ENCODE measurements at regions not wholly inside any gene's neighbourhood (a gene's known extent, or its start where the extent isn't known, plus 50 kb on each side); places are given as distances from the start of the nearest gene placed in this dataset.

GRCh38 chr13:99126821-99127220 is 73.8 kb upstream of the UBAC2 start:
- Histone ChIP-seq H3K27ac (ENCODE audit: poor library complexity, severe bottlenecking) (no peak overlapping the region), H3K4me3 (ENCODE audit: severe bottlenecking) (no peak overlapping the region), H3K27me3 (ENCODE audit: insufficient read depth, poor library complexity, severe bottlenecking) (no peaks in the 10 kb centered on the region), H3K36me3 (ENCODE audit: low read depth) (no peaks in the 10 kb centered on the region), H3K4me1 (ENCODE audit: insufficient read depth, poor library complexity, severe bottlenecking) (peaks cover 20% of the 10 kb centered on the region), H3K9me3 (ENCODE audit: severe bottlenecking) (no peaks in the 10 kb centered on the region)
- TF ChIP-seq CTCF (IDR thresholded peaks at IDR 0.05; ENCODE audit: poor library complexity, severe bottlenecking), result no peak
- DNase-seq (ENCODE audit: low spot score) (no peak), ATAC-seq (ENCODE audit: low read depth) (no peak)

DNA sequence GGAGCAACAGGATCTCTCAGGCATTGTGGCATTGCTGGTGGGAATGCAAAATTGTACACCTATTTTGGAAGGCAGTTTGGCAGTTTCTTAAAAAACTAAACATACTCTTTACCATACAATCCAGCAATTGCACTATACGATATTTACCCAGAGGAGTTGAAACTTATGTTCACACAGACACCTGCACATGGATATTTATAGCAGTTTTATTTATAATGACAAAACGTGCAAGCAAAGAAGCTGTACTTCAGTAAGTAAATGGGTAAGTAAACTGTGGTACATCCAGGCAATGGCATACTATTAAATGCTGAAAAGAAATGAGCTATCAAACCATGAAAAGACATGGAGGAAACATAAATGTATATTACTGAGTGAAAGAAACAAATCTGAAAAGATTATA is 71.6 kb upstream of the UBAC2 start:
- peaks cover 15% of the 10 kb centered on the region for H3K4me1 ChIP-seq (ENCODE audit: insufficient read depth, poor library complexity, severe bottlenecking)
- ATAC-seq (ENCODE audit: low read depth) (no peak), DNase-seq (ENCODE audit: low spot score) (no peak)
- no peaks in the 10 kb centered on the region for H3K27me3 ChIP-seq (ENCODE audit: insufficient read depth, poor library complexity, severe bottlenecking)
- H3K4me3 ChIP-seq (ENCODE audit: severe bottlenecking), result no peak overlapping the region
- no peak for TF ChIP-seq CTCF (IDR thresholded peaks at IDR 0.05; ENCODE audit: poor library complexity, severe bottlenecking)
- no peaks in the 10 kb centered on the region for H3K9me3 ChIP-seq (ENCODE audit: severe bottlenecking)
- no peaks in the 10 kb centered on the region for H3K36me3 ChIP-seq (ENCODE audit: low read depth)
- H3K27ac ChIP-seq (ENCODE audit: poor library complexity, severe bottlenecking), result no peak overlapping the region

DNA sequence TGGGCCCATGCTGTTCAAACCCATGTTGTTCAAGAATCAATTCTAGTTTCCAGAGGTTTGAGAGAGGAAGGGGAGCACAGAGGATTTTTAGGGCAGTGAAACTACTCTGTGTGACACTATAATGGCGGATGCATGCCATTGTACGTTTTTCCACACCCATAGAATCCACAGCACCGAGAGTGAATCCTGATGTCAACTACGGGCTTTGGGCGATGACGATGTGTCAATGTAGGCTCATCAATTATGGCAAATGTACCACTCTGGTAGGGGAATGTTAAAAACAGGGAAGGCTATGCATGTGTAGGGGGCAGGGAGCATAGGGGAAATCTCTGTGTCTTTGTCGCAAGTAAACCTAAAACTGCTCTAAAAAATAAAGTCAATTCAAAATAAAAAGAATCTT is 70.7 kb upstream of the UBAC2 start:
- H3K4me1 ChIP-seq (ENCODE audit: insufficient read depth, poor library complexity, severe bottlenecking), result peaks cover 7% of the 10 kb centered on the region
- no peak overlapping the region for H3K27ac ChIP-seq (ENCODE audit: poor library complexity, severe bottlenecking)
- DNase-seq (ENCODE audit: low spot score) (no peak), ATAC-seq (ENCODE audit: low read depth) (no peak)
- no peaks in the 10 kb centered on the region for H3K27me3 ChIP-seq (ENCODE audit: insufficient read depth, poor library complexity, severe bottlenecking)
- no peak for TF ChIP-seq CTCF (IDR thresholded peaks at IDR 0.05; ENCODE audit: poor library complexity, severe bottlenecking)
- H3K36me3 ChIP-seq (ENCODE audit: low read depth), result no peaks in the 10 kb centered on the region
- H3K4me3 ChIP-seq (ENCODE audit: severe bottlenecking), result no peak overlapping the region
- H3K9me3 ChIP-seq (ENCODE audit: severe bottlenecking), result no peaks in the 10 kb centered on the region

DNA sequence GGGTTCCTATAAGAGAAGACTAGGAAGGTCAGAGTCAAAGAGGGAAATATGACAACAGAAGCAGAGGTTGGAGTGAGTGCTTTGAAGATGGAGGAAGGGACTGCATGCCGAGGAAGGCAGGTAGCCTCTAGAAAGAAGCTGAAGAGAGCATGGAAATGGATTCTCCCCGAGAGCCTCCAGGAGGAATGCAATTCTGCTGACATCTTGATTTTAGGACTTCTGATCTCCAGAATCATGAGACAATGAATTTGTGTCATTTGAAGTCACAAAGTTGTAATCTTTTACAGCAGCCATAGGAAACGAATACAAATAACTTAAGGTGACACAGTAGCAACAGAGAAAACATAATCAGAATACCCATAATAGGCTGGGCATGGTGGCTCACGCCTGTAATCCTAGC is 69.2 kb upstream of the UBAC2 start:
- no peaks in the 10 kb centered on the region for H3K36me3 ChIP-seq (ENCODE audit: low read depth)
- DNase-seq (ENCODE audit: low spot score), result no peak
- no peaks in the 10 kb centered on the region for H3K27me3 ChIP-seq (ENCODE audit: insufficient read depth, poor library complexity, severe bottlenecking)
- H3K27ac ChIP-seq (ENCODE audit: poor library complexity, severe bottlenecking), result no peak overlapping the region
- no peak overlapping the region for H3K4me3 ChIP-seq (ENCODE audit: severe bottlenecking)
- no peak for ATAC-seq (ENCODE audit: low read depth)
- no peaks in the 10 kb centered on the region for H3K9me3 ChIP-seq (ENCODE audit: severe bottlenecking)
- no peaks in the 10 kb centered on the region for H3K4me1 ChIP-seq (ENCODE audit: insufficient read depth, poor library complexity, severe bottlenecking)
- TF ChIP-seq CTCF (IDR thresholded peaks at IDR 0.05; ENCODE audit: poor library complexity, severe bottlenecking), result no peak

DNA sequence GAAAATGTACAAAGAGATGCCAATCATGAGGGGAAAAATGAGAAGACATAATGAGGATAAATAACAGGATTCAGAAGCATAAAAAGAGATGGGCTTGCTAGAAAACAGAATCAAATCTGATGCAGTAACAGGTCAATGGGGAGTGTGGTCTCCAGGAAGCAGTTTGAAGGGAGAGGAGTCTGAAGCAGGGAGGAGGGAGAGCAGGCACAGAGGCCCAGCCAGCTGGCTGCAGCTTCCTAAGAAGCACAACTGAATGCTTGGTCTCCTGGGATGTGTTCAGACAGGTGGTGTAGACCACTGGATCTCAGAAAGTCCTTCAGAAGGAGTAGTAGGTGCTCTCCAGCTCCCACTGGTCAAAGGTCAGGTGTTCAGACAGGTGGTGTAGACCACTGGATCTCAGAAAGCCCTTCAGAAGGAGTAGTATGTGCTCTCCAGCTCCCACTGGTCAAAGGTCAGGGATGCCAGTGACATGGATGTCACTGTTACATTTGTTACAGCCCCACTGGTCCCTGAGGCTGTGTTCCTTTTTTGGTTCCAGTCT is 68.3 kb upstream of the UBAC2 start:
- no peak overlapping the region for H3K4me3 ChIP-seq (ENCODE audit: severe bottlenecking)
- TF ChIP-seq CTCF (IDR thresholded peaks at IDR 0.05; ENCODE audit: poor library complexity, severe bottlenecking), result no peak
- no peak overlapping the region for H3K27ac ChIP-seq (ENCODE audit: poor library complexity, severe bottlenecking)
- H3K4me1 ChIP-seq (ENCODE audit: insufficient read depth, poor library complexity, severe bottlenecking), result no peaks in the 10 kb centered on the region
- H3K9me3 ChIP-seq (ENCODE audit: severe bottlenecking), result no peaks in the 10 kb centered on the region
- DNase-seq (ENCODE audit: low spot score) (no peak), ATAC-seq (ENCODE audit: low read depth) (no peak)
- no peaks in the 10 kb centered on the region for H3K36me3 ChIP-seq (ENCODE audit: low read depth)
- no peaks in the 10 kb centered on the region for H3K27me3 ChIP-seq (ENCODE audit: insufficient read depth, poor library complexity, severe bottlenecking)
